Epithelial cell of proximal tubule (primary cell): ENCODE measurements at regions not wholly inside any gene's neighbourhood (a gene's known extent, or its start where the extent isn't known, plus 50 kb on each side); places are given as distances from the start of the nearest gene placed in this dataset.

Experiments used
- DNase-seq: peaks from one replicate; pipeline ENCODE4 v3.0.0-alpha.2; 2011; ENCODE audit warnings: low read depth
- H3K4me3 ChIP-seq: 2 replicates; pipeline ENCODE4 v1.5.1; 2011; ENCODE audit warnings: low read depth, mild to moderate bottlenecking, low read length
- TF ChIP-seq, protein P1 (sequence below): conservative IDR thresholded peaks from 2 replicates; pipeline ENCODE4 v1.5.1; 2012; ENCODE audit warnings: low read depth, mild to moderate bottlenecking, low read length

DNA sequence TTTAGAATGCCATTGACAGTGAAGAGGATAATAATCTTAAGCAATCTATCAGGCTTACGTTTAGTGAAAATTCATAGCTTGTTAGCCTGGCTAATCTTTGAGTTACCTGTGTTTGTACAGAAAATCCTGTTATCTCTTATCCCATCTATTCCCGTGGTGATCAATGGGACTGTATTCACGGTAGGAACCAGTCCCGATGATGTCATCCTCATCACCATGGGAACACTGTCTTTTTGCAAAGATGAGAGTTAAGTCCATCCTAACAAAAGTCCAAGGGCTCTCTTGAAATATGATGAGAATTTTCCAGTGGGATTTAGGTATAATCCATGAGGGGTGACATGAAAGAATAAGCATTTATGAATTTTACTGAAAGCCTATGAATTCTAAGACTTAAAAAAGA lies 762.2 kb downstream of the ETS1 start:
- H3K4me3 ChIP-seq: no peak overlapping the region
- no peak for DNase-seq
- TF ChIP-seq, protein P1, sequence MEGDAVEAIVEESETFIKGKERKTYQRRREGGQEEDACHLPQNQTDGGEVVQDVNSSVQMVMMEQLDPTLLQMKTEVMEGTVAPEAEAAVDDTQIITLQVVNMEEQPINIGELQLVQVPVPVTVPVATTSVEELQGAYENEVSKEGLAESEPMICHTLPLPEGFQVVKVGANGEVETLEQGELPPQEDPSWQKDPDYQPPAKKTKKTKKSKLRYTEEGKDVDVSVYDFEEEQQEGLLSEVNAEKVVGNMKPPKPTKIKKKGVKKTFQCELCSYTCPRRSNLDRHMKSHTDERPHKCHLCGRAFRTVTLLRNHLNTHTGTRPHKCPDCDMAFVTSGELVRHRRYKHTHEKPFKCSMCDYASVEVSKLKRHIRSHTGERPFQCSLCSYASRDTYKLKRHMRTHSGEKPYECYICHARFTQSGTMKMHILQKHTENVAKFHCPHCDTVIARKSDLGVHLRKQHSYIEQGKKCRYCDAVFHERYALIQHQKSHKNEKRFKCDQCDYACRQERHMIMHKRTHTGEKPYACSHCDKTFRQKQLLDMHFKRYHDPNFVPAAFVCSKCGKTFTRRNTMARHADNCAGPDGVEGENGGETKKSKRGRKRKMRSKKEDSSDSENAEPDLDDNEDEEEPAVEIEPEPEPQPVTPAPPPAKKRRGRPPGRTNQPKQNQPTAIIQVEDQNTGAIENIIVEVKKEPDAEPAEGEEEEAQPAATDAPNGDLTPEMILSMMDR: no peak

DNA sequence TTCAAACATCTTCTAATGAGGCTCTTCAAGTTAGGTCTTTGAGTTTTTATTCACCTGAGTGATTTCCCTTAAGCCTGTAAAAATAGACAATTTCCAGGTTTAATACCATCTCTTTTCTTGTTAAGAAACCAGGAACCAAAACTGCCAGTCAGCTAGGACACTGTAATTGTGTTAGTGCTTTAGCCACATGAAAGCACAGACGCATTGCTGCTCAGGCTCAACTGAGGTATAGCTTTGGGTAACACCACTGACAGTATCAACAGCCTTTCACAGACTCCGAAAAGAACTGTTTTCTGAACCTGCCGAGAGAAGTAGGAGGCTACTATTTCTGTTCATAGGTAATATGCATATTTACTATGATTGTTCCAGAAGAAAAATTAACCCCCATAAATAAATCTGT lies 768.7 kb downstream of the ETS1 start:
- DNase-seq: no peak
- TF ChIP-seq, protein P1: no peak
- no peak overlapping the region for H3K4me3 ChIP-seq

DNA sequence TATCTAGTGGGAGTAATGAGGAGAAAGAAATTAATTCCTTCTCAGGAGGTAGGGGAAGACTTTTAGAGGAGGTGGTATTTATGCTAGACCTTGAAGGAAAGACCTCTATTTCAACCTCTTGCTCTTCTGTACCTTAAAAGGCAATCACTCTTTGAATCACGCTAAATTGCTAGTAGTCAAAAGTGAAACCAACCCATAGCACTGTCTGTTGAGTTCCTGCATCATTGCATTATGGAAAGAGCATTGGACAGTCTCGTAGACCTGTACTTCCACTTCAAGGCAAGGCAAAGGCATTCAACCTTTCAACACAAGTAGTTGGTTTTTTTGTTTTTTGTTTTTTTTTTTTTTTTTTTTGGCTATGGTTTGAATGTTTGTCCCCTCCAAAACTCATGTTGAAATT lies 770.4 kb downstream of the ETS1 start:
- H3K4me3 ChIP-seq: no peak overlapping the region
- TF ChIP-seq, protein P1: no peak
- DNase-seq: no peak

DNA sequence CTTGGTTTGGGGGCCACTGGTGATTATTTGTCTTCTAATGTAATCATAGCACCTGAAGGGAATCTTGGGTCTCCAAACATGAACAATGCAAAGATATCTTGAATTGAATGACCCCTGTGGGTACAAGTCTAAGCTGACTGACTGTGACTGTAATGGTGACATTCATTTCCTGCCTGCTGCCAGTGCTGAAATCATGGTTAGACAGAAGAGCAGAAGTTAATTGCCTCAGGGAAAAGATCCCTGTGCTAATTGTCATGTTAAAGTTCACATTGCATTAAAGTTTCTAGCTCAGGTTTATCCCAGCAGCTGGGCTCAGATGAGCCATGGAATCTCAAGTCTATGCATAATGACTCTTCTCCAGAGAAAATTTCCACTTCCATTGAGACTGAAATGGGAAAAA lies 772.0 kb downstream of the ETS1 start:
- TF ChIP-seq, protein P1: no peak
- DNase-seq: no peak
- H3K4me3 ChIP-seq: no peak overlapping the region

DNA sequence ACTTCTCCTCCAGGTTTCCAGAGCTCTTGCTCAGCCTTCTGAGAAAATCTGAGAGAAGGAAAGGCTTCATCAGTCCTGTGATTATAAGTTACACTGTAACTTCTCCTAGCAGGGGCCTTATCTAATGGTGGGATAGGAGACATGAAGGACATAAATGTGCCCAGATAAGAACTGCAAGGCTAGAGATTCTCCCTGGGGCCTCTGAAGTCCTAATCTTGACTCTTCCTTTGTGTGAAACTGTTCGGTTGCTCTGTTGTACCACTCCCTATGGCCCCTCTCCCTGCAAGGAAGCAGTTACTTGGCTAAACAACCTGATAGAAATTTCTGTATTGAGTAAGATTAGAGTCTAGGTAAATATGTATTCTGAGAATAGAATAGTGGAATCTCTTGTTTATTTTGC lies 780.9 kb downstream of the ETS1 start:
- H3K4me3 ChIP-seq: no peak overlapping the region
- DNase-seq: no peak
- TF ChIP-seq, protein P1: no peak

DNA sequence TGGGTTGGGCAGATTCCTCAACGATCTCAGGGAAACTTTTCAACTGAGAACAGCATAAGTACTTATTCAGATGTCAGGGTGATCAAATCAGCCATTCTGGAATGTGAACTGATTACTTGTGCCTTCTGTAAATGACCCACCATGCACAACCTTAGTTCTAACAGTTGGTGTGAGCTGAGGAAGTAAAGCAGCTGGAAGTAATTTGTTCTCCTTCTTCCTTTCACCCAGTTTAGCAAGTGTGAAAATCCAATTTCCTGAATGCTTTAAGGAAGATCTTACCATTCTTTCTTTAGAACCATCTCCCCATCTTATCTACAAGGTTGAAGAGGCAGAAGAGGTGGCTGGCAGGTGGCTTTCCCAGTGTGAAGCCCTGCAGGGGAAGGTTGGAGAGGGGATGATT lies 781.6 kb downstream of the ETS1 start:
- no peak for DNase-seq
- H3K4me3 ChIP-seq: no peak overlapping the region
- TF ChIP-seq, protein P1: no peak

DNA sequence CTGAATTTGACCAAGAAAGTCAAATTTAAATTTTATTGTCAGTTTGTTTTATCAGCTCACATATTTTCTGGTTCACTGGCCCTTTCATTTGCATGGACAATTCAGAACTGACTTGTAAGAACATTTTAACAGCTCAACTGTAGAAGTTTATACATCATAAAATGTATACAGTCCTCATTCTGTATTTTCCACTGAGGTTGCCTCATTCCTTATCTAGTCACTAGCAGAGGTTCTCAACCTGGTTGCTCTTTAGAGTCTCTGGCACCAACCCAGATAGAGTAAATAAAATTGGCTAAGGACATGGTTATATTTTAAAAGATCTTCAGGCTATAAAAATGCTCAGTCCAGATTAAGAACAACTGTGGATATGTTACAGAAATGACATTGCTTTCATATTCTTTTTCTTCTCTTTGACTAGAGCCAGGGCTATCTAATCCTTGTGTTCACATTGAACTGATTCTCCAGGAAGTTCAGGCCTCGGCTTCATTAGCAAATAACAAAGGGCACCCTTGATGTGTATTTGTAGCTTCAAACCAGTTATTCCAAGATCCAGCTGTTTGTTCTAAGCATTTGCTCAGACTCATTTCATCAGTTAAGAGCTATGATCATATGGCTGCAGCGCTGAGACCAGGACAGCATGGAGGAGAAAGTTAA lies 782.5 kb downstream of the ETS1 start:
- no peak for DNase-seq
- TF ChIP-seq, protein P1: no peak
- no peak overlapping the region for H3K4me3 ChIP-seq
